Activated CD8-positive, alpha-beta memory T cell treated with anti-CD3 and anti-CD28 coated beads, Interleukin-2, amount 10 ng/mL, durations not matched to agents 7 days and 5 days (primary cell): ENCODE measurements at regions not wholly inside any gene's neighbourhood (a gene's known extent, or its start where the extent isn't known, plus 50 kb on each side); places are given as distances from the start of the nearest gene placed in this dataset.
"Not testable (repeated sequence)": the region's sequence is repeated elsewhere in the genome, so short reads cannot be mapped to it uniquely, and the experiment has no call there.

ENCODE experiments used
- ATAC-seq: fragments of 150-1000 bp; cut with Tn5 transposase; one replicate; pipeline ENCODE4 v1.10.0; 2021; ENCODE audit warnings: moderate library complexity
- CTCF ChIA-PET: fragments of 350-600 bp; sonication (Branson Sonifier 250); formaldehyde crosslinking; loops from one replicate; lab custom pipeline; 2021; ENCODE audit warnings: antibody characterized with exemption; lab: Charles Lee
- DNase-seq: peaks from one replicate; pipeline ENCODE4 v3.0.0-alpha.2; 2020
- H3K27ac Mint-ChIP-seq: one replicate; pipeline ENCODE4 v1.8.0; 2021; ENCODE audit warnings: mild to moderate bottlenecking, mixed read lengths
- H3K27me3 Mint-ChIP-seq: one replicate; pipeline ENCODE4 v1.8.0; 2021; ENCODE audit warnings: mixed read lengths
- H3K36me3 Mint-ChIP-seq: one replicate; pipeline ENCODE4 v1.8.0; 2021; ENCODE audit warnings: mild to moderate bottlenecking, mixed read lengths
- H3K4me1 Mint-ChIP-seq: one replicate; pipeline ENCODE4 v1.8.0; 2021; ENCODE audit warnings: mixed read lengths
- H3K4me3 Mint-ChIP-seq: one replicate; pipeline ENCODE4 v1.8.0; 2021; ENCODE audit warnings: mild to moderate bottlenecking, moderate library complexity, mixed read lengths
- H3K9me3 Mint-ChIP-seq: one replicate; pipeline ENCODE4 v1.8.0; 2022; ENCODE audit warnings: low read depth, mixed read lengths

GRCh38 chr1:171397851-171398469 lies 84.0 kb downstream of the FMO4 start:
- H3K27me3 Mint-ChIP-seq, result no peaks in the 10 kb centered on the region
- ATAC-seq (no peak), DNase-seq (no peak)
- no peaks in the 10 kb centered on the region for H3K9me3 Mint-ChIP-seq
- no peak overlapping the region for H3K4me3 Mint-ChIP-seq
- CTCF ChIA-PET, result interaction anchor here (1.2 kb wide), 1 partner anchor 9 kb away, joined by 3 read pairs; no protein-coding TSS in a partner anchor
- no peaks in the 10 kb centered on the region for H3K4me1 Mint-ChIP-seq
- no peak overlapping the region for H3K27ac Mint-ChIP-seq
- peaks cover 2% of the 10 kb centered on the region for H3K36me3 Mint-ChIP-seq

GRCh38 chr1:171403393-171403792 lies 81.9 kb upstream of the PRRC2C start:
- Mint-ChIP-seq H3K27me3 (no peaks in the 10 kb centered on the region), H3K36me3 (peaks cover 3% of the 10 kb centered on the region), H3K27ac (no peak overlapping the region), H3K4me1 (no peaks in the 10 kb centered on the region), H3K4me3 (no peak overlapping the region), H3K9me3 (peaks cover 2% of the 10 kb centered on the region)
- CTCF ChIA-PET, result no interaction called here
- ATAC-seq (no peak), DNase-seq (no peak)

DNA sequence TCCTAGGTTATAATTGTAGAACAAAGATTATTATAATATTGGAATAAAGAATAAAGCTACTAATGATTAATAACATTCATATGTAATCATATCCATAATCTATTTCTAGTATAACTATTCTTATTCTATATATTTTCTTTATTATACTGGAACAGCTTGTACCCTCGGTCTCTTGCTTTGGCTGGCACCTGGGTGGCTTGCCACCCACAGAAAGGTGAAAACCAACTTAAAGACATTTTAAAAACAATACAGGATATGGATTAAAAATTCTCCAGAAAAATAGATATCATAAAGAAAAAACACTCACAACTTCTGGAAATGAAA lies 80.0 kb upstream of the PRRC2C start:
- no peak overlapping the region for H3K27ac Mint-ChIP-seq
- H3K4me3 Mint-ChIP-seq, result no peak overlapping the region
- CTCF ChIA-PET, result no interaction called here
- peaks cover 3% of the 10 kb centered on the region for H3K36me3 Mint-ChIP-seq
- H3K27me3 Mint-ChIP-seq, result peaks cover 4% of the 10 kb centered on the region
- ATAC-seq (no peak), DNase-seq (no peak)
- peaks cover 2% of the 10 kb centered on the region for H3K9me3 Mint-ChIP-seq
- H3K4me1 Mint-ChIP-seq, result no peaks in the 10 kb centered on the region

- H3K36me3 Mint-ChIP-seq, H3K9me3 Mint-ChIP-seq, H3K27ac Mint-ChIP-seq: not testable (repeated sequence)
These were observed 71.8 kb upstream of the PRRC2C start for GRCh38 chr1:171413557-171413956.

DNA sequence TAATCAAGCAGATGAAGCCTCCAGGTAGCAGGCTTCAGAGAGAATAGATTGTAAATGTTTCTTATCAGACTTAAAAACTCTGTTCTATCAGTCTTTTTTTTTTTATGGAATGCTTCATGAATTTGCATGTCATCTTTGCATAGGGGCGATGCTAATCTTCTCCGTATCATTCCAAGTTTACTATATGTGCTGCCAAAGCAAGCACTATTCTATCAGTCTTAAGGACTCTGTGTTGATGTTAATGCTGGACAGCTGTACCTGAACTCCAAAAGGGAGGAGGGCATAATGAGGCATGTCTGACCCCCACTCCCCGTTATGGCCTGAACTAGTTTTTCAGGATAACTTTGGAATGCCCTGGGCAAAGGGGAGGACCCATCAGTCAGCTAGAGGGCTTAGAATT lies 66.8 kb upstream of the PRRC2C start:
- Mint-ChIP-seq H3K27ac (no peak overlapping the region), H3K9me3 (no peaks in the 10 kb centered on the region)
- ATAC-seq, result no peak

More at GRCh38 chr1:171413557-171413956, 71.8 kb upstream of the PRRC2C start:
- DNase-seq, ATAC-seq, H3K4me1 Mint-ChIP-seq, CTCF ChIA-PET, H3K4me3 Mint-ChIP-seq, H3K27me3 Mint-ChIP-seq: not testable (repeated sequence)

GRCh38 chr1:171420810-171421209 lies 64.5 kb upstream of the PRRC2C start:
- peak overlapping the region; percentile 56 for H3K27ac Mint-ChIP-seq
- CTCF ChIA-PET, result no interaction called here

More for the DNA sequence above, 66.8 kb upstream of the PRRC2C start:
- H3K36me3 Mint-ChIP-seq, result no peaks in the 10 kb centered on the region
- no peak for DNase-seq
- H3K27me3 Mint-ChIP-seq, result no peaks in the 10 kb centered on the region
- H3K4me3 Mint-ChIP-seq, result no peak overlapping the region
- CTCF ChIA-PET, result no interaction called here
- peaks cover 14% of the 10 kb centered on the region for H3K4me1 Mint-ChIP-seq

GRCh38 chr1:171421413-171422020 lies 63.8 kb upstream of the PRRC2C start:
- Mint-ChIP-seq H3K9me3 (no peaks in the 10 kb centered on the region), H3K4me1 (peaks cover 14% of the 10 kb centered on the region), H3K27ac (no peak overlapping the region), H3K4me3 (no peak overlapping the region), H3K36me3 (no peaks in the 10 kb centered on the region), H3K27me3 (no peaks in the 10 kb centered on the region)
- CTCF ChIA-PET, result no interaction called here
- DNase-seq (no peak), ATAC-seq (no peak)

More at GRCh38 chr1:171420810-171421209, 64.5 kb upstream of the PRRC2C start:
- peaks cover 14% of the 10 kb centered on the region for H3K4me1 Mint-ChIP-seq
- H3K27me3 Mint-ChIP-seq, result no peaks in the 10 kb centered on the region
- ATAC-seq (no peak), DNase-seq (no peak)
- H3K9me3 Mint-ChIP-seq, result no peaks in the 10 kb centered on the region
- no peak overlapping the region for H3K4me3 Mint-ChIP-seq
- no peaks in the 10 kb centered on the region for H3K36me3 Mint-ChIP-seq

- H3K27me3 Mint-ChIP-seq, result no peaks in the 10 kb centered on the region
- CTCF ChIA-PET, result no interaction called here
- H3K27ac Mint-ChIP-seq, result no peak overlapping the region
- peaks cover 14% of the 10 kb centered on the region for H3K4me1 Mint-ChIP-seq
- ATAC-seq (no peak), DNase-seq (no peak)
- H3K9me3 Mint-ChIP-seq, result no peaks in the 10 kb centered on the region
- no peak overlapping the region for H3K4me3 Mint-ChIP-seq
- no peaks in the 10 kb centered on the region for H3K36me3 Mint-ChIP-seq
These were observed 62.8 kb upstream of the PRRC2C start for GRCh38 chr1:171422511-171422910.

- Mint-ChIP-seq H3K36me3 (no peaks in the 10 kb centered on the region), H3K4me1 (peaks cover 14% of the 10 kb centered on the region), H3K4me3 (no peak overlapping the region), H3K27ac (no peak overlapping the region), H3K9me3 (no peaks in the 10 kb centered on the region), H3K27me3 (peaks cover 1% of the 10 kb centered on the region)
- ATAC-seq, result no peak
- CTCF ChIA-PET, result no interaction called here
- DNase-seq, result no peak
These were observed 60.8 kb upstream of the PRRC2C start for GRCh38 chr1:171424494-171424893.

GRCh38 chr1:171426645-171427044 lies 58.7 kb upstream of the PRRC2C start:
- DNase-seq (no peak), ATAC-seq (no peak)
- H3K4me3 Mint-ChIP-seq, result no peak overlapping the region
- CTCF ChIA-PET, result no interaction called here
- H3K27me3 Mint-ChIP-seq, result peaks cover 3% of the 10 kb centered on the region
- H3K36me3 Mint-ChIP-seq, result no peaks in the 10 kb centered on the region
- no peak overlapping the region for H3K27ac Mint-ChIP-seq
- no peaks in the 10 kb centered on the region for H3K9me3 Mint-ChIP-seq
- no peaks in the 10 kb centered on the region for H3K4me1 Mint-ChIP-seq

GRCh38 chr1:171427852-171428471 lies 57.4 kb upstream of the PRRC2C start:
- Mint-ChIP-seq H3K27ac (no peak overlapping the region), H3K27me3 (peaks cover 6% of the 10 kb centered on the region), H3K36me3 (no peaks in the 10 kb centered on the region), H3K9me3 (no peaks in the 10 kb centered on the region), H3K4me3 (no peak overlapping the region), H3K4me1 (no peaks in the 10 kb centered on the region)
- ATAC-seq, result no peak
- DNase-seq, result no peak
- CTCF ChIA-PET, result no interaction called here

DNA sequence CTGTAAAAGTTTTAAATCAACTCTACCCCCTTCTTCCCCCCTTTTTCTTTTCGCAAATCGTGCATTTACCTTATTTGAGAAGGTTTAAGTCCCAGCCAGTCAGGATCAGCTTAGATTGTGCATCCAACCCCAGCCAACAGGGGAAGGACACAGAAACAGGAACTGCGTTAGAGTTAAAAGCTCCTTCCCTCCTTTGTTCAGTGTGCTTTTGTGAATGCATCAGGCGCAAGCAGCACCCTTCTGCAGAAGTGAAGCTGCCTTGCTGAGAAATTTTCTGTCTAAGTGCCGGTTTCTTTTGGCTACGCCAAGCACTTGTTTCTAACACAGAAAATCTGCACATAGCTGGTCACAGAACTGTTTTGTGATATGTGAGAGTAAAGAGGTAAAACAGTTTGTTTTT lies 56.2 kb upstream of the PRRC2C start:
- Mint-ChIP-seq H3K9me3 (no peaks in the 10 kb centered on the region), H3K36me3 (no peaks in the 10 kb centered on the region), H3K27ac (no peak overlapping the region), H3K27me3 (peaks cover 6% of the 10 kb centered on the region), H3K4me3 (no peak overlapping the region), H3K4me1 (peaks cover 2% of the 10 kb centered on the region)
- CTCF ChIA-PET, result no interaction called here
- DNase-seq, result no peak
- ATAC-seq, result no peak

GRCh38 chr1:171431994-171432393 lies 53.3 kb upstream of the PRRC2C start:
- ATAC-seq, result no peak
- Mint-ChIP-seq H3K4me3 (no peak overlapping the region), H3K36me3 (no peaks in the 10 kb centered on the region), H3K27me3 (peaks cover 6% of the 10 kb centered on the region), H3K4me1 (peaks cover 9% of the 10 kb centered on the region), H3K27ac (no peak overlapping the region), H3K9me3 (no peaks in the 10 kb centered on the region)
- CTCF ChIA-PET, result no interaction called here
- no peak for DNase-seq

DNA sequence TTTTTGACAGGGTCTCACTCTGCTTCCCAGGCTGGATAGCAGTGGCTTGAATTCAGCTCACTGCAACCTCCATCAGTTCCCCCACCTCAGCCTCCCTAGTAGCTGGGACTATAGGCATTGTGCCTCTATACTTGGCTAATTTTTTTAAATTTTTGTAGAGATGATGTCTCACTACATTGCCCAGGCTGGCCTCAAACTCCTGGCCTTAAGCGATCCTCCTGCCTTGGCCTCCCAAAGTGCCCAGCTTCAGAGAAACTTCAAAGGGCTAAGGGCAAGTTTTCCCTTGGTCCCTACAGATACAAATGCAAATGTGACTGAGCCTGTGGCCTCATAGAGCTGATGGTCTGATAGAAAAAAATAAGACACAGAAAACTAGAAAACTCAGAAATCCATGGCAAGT lies 52.9 kb upstream of the PRRC2C start:
- Mint-ChIP-seq H3K27me3 (peaks cover 6% of the 10 kb centered on the region), H3K36me3 (no peaks in the 10 kb centered on the region), H3K27ac (no peak overlapping the region)

More for the DNA sequence above, 52.9 kb upstream of the PRRC2C start:
- Mint-ChIP-seq H3K9me3 (no peaks in the 10 kb centered on the region), H3K4me3 (no peak overlapping the region), H3K4me1 (peaks cover 9% of the 10 kb centered on the region)
- DNase-seq, result no peak
- ATAC-seq, result no peak
- CTCF ChIA-PET, result no interaction called here
